Peyer's patch (tissue), 4 donors: ENCODE measurements at regions not wholly inside any gene's neighbourhood (a gene's known extent, or its start where the extent isn't known, plus 50 kb on each side); places are given as distances from the start of the nearest gene placed in this dataset.
"Not testable (repeated sequence)": the region's sequence is repeated elsewhere in the genome, so short reads cannot be mapped to it uniquely, and the experiment has no call there.

Experiments
- DNase-seq, 3 donors: peaks; one replicate each; pipeline ENCODE4 v3.0.0-alpha.2; 2017 to 2019
- H3K27ac ChIP-seq, 4 donors: fragments of 200-600 bp; sonication (generic); one replicate each; pipeline ENCODE4 v1.5.1; 2016 to 2019
- H3K27me3 ChIP-seq, 2 donors: fragments of 200-600 bp; sonication (generic); one replicate each; pipeline ENCODE4 v1.5.1; 2019
- H3K36me3 ChIP-seq, 3 donors: fragments of 200-600 bp; sonication (generic); one replicate each; pipeline ENCODE4 v1.5.1; 2016 to 2019
- H3K4me1 ChIP-seq, 4 donors: fragments of 200-600 bp; sonication (generic); one replicate each; pipeline ENCODE4 v1.5.1; 2016 to 2019
- H3K4me3 ChIP-seq, 4 donors: fragments of 200-600 bp; sonication (generic); 1 replicate in 3 of 4; 2 replicates in 1 of 4; pipeline ENCODE4 v1.5.1; 2016 to 2019; ENCODE audit warnings: mild to moderate bottlenecking in 1 of 4
- H3K9me3 ChIP-seq, 4 donors: fragments of 200-600 bp; sonication (generic); one replicate each; pipeline ENCODE4 v1.5.1; 2016 to 2019; ENCODE audit warnings: mild to moderate bottlenecking in 1 of 4
- POLR2A ChIP-seq, 2 donors: fragments of 450-650 bp; IDR thresholded peaks; one replicate each; pipeline ENCODE4 v1.5.1; 2017; ENCODE audit warnings: antibody characterized with exemption in 2 of 2, mild to moderate bottlenecking in 2 of 2, moderate library complexity in 2 of 2
- TF ChIP-seq, protein P1 (sequence below), 6 experiments: fragments of 450-650 bp in 4 of 6; fragments of 200-600 bp in 2 of 6; sonication (generic) in 1 of 6; IDR thresholded peaks; one replicate each; pipeline ENCODE4 v1.5.1; 2017 to 2019; ENCODE audit warnings: antibody characterized with exemption in 6 of 6, mild to moderate bottlenecking in 3 of 6, moderate library complexity in 1 of 6

DNA sequence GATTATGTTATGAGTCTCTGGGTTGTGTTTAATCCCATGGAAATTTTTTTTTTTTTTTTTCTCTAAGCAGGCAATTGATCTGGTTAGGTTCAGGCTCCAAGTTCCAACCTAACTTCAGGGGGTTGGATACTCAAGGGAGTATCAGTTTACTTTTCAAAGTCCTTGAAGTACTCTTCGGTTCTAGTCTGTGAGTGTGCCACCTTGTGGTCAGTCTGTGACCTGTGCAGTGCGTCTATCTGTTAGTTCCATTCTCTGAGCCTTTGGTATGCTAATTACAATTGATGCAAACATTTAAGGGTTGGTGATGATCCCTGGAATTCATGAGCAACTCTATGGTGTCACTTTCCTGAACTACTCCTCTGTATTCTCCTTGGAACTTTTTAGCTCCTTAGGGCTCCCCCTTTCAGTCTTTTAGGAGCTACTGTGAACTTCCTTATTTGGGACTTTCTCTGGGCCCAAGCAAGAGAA is 342.0 kb downstream of the SOX4 start:
- peak in 1 of 3 donors; percentile 74 for DNase-seq
- no peaks in the 10 kb centered on the region for H3K4me1 ChIP-seq
- no peak overlapping the region for H3K27ac ChIP-seq
- no peak for TF ChIP-seq POLR2A (IDR thresholded peaks at IDR 0.05)
- TF ChIP-seq, protein P1, sequence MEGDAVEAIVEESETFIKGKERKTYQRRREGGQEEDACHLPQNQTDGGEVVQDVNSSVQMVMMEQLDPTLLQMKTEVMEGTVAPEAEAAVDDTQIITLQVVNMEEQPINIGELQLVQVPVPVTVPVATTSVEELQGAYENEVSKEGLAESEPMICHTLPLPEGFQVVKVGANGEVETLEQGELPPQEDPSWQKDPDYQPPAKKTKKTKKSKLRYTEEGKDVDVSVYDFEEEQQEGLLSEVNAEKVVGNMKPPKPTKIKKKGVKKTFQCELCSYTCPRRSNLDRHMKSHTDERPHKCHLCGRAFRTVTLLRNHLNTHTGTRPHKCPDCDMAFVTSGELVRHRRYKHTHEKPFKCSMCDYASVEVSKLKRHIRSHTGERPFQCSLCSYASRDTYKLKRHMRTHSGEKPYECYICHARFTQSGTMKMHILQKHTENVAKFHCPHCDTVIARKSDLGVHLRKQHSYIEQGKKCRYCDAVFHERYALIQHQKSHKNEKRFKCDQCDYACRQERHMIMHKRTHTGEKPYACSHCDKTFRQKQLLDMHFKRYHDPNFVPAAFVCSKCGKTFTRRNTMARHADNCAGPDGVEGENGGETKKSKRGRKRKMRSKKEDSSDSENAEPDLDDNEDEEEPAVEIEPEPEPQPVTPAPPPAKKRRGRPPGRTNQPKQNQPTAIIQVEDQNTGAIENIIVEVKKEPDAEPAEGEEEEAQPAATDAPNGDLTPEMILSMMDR (IDR thresholded peaks at IDR 0.05): peak in 4 of 6 experiments; percentile 34 to 67 (median 59)
- H3K27me3 ChIP-seq: no peaks in the 10 kb centered on the region
- no peaks in the 10 kb centered on the region for H3K36me3 ChIP-seq
- no peaks in the 10 kb centered on the region for H3K9me3 ChIP-seq
- no peak overlapping the region for H3K4me3 ChIP-seq

DNA sequence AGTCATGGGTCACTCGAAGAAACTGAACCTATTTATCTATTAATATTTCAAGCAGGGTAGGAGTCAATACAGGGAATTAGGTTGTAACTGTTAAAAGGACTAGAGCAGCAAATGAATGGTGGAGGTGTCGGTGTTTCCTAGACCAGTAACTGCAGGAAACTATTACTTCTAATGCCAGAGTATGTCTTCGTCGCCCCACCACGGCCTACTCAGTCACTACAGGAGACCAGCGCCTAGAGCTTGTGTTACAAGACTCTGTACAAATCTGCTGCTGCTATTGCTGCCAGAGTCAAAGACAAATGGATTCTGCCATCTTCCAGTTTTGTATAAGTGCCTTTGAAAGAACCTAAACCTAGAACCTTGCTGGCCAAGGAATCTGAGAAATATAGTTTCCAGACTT is 343.9 kb downstream of the SOX4 start:
- Histone ChIP-seq H3K27ac (no peak overlapping the region), H3K4me1 (no peaks in the 10 kb centered on the region), H3K36me3 (no peaks in the 10 kb centered on the region), H3K27me3 (no peaks in the 10 kb centered on the region), H3K4me3 (no peak overlapping the region), H3K9me3 (no peaks in the 10 kb centered on the region)
- TF ChIP-seq POLR2A (IDR thresholded peaks at IDR 0.05): no peak
- TF ChIP-seq, protein P1 (IDR thresholded peaks at IDR 0.05): no peak
- no peak for DNase-seq

DNA sequence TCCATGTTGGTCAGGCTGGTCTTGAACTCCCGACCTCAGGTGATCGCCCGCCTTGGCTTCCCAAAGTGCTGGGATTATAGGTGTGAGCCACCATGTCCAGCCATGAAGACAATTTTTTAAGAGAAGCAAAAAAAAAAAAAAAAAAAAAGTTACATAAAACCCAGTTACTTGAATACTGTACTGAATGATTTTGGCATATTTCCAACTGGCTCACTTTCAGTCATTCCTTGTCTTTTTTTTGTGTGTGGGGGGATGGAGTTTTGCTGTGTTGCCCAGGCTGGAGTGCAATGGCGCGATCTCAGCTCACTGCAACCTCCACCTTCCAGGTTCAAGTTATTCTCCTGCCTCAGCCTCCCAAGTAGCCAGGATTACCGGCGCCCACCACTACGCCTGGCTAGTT is 345.5 kb downstream of the SOX4 start:
- not testable (repeated sequence) for H3K36me3 ChIP-seq, H3K4me1 ChIP-seq, H3K9me3 ChIP-seq, H3K27me3 ChIP-seq, DNase-seq, H3K4me3 ChIP-seq, H3K27ac ChIP-seq

DNA sequence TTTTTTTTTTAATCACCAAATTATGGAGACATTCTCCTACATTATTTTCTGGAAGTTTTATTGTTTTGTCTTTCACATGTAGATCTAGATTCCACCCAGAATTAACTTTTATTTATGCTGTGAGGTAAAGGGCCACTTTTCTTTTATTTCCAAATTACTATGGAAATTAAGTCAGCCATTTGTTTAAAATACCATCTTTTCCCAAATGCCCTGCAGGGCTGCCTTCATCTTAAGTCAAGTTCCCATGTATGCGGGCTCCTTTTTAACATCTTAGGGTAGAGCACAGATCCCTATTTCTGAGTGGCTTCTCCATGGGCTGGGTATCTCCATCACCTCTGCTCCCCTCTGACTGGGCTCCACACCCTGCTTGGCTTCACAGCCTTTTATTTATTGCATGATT is 348.4 kb downstream of the SOX4 start:
- no peak overlapping the region for H3K27ac ChIP-seq
- no peak overlapping the region for H3K4me3 ChIP-seq
- no peaks in the 10 kb centered on the region for H3K27me3 ChIP-seq
- no peaks in the 10 kb centered on the region for H3K4me1 ChIP-seq
- TF ChIP-seq, protein P1 (IDR thresholded peaks at IDR 0.05): no peak
- no peak for TF ChIP-seq POLR2A (IDR thresholded peaks at IDR 0.05)
- no peaks in the 10 kb centered on the region for H3K9me3 ChIP-seq
- DNase-seq: no peak
- H3K36me3 ChIP-seq: no peaks in the 10 kb centered on the region

DNA sequence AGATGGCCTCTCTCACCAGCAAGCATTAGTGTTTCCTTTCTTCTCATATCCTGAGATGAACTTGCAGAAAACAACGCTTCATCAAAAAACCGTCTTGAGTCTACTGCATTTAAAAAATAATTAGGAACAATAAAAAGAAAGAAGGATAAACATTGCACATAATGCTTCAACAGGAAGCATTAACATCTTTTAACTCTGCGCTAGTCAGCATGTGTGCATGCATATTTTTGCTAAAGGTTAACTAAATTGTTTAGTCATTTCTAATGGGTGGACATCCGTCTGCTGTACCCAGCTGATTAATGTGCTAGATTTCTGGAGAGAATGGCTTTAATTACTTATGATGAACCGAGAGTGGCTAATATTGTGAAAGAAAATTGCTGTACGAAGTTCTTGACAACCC is 349.3 kb downstream of the SOX4 start:
- Histone ChIP-seq H3K36me3 (no peaks in the 10 kb centered on the region), H3K27ac (no peak overlapping the region), H3K27me3 (no peaks in the 10 kb centered on the region), H3K9me3 (no peaks in the 10 kb centered on the region), H3K4me1 (peaks cover 0 to 2% (median 0%) of the 10 kb centered on the region in 4 donors), H3K4me3 (no peak overlapping the region)
- no peak for TF ChIP-seq POLR2A (IDR thresholded peaks at IDR 0.05)
- TF ChIP-seq, protein P1 (IDR thresholded peaks at IDR 0.05): no peak
- DNase-seq: no peak

DNA sequence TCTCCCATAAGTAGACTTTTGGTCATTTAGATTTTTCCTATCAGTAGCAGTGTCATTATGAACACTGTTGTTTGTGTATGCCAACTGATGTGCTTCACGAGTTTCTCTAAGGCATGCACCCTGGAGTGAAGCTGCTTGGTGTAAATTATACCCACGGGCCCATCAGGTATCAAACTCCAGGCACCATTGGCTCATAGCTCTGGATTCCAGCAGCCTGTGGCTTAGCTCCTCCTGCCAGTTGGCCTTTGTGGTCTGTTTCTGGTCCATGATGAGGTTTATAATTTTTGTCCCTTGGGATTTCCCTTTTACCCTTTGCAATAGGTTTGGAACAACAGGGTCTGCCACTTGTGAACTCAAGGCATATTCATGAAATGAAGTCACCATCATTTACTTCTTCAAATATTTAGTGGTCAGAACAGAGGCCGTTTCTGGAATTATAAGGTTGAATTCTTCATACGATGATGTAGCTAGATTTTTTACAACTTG is 350.5 kb downstream of the PRL start:
- H3K27ac ChIP-seq: no peak overlapping the region

DNA sequence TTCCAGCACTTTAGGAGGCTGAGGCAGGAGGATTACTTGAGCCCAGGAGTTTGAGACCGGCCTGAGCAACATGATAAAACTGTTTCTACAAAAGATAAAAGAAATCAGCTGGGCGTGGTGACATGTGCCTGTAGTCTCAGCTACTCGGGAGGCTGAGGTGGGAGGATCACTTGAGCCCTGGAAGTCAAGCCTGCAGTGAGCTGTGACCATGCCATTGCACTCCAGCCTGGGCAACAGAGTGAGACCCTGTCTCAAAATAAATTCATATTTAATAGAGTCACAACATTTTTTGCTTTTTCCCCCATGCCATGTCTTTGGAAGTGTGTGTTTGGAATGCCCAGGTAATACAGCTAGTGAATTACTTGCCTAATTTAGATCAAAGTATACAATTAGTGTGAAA is 349.6 kb downstream of the PRL start:
- H3K27ac ChIP-seq: not testable (repeated sequence)

More for the DNA sequence above, 350.5 kb downstream of the PRL start:
- Histone ChIP-seq H3K9me3 (no peaks in the 10 kb centered on the region), H3K4me3 (no peak overlapping the region), H3K36me3 (no peaks in the 10 kb centered on the region), H3K4me1 (peaks cover 0 to 8% (median 0%) of the 10 kb centered on the region in 4 donors), H3K27me3 (no peaks in the 10 kb centered on the region)
- TF ChIP-seq, protein P1 (IDR thresholded peaks at IDR 0.05): no peak
- no peak for TF ChIP-seq POLR2A (IDR thresholded peaks at IDR 0.05)
- no peak for DNase-seq

More for the DNA sequence above, 349.6 kb downstream of the PRL start:
- H3K27me3 ChIP-seq, H3K9me3 ChIP-seq, H3K36me3 ChIP-seq, H3K4me3 ChIP-seq, DNase-seq: not testable (repeated sequence)
- H3K4me1 ChIP-seq: peaks cover 0 to 14% (median 0%) of the 10 kb centered on the region in 4 donors
